Heart left ventricle (tissue), 16 donors: ENCODE measurements at regions not wholly inside any gene's neighbourhood (a gene's known extent, or its start where the extent isn't known, plus 50 kb on each side); places are given as distances from the start of the nearest gene placed in this dataset.

Experiments
- ATAC-seq, 4 donors: fragments of 200-7000 bp; cut with Tn5 transposase; one replicate each; pipeline ENCODE4 v1.9.1; 2020 to 2022; ENCODE audit warnings: moderate library complexity in 4 of 4, mild to moderate bottlenecking in 3 of 4, moderate number of reproducible peaks in 1 of 4
- DNase-seq, 5 donors: peaks; one replicate each; pipeline ENCODE4 v3.0.0-alpha.2; 2020
- H3K27ac ChIP-seq, 12 donors: fragments of 200-600 bp; sonication (generic) in 4 of 12; one replicate each; pipeline versions ENCODE4 v1.5.0 to v1.8.0; 2016 to 2022; ENCODE audit warnings: mild to moderate bottlenecking in 2 of 12
- H3K27me3 ChIP-seq, 9 donors: fragments of 200-600 bp; sonication (generic) in 2 of 9; one replicate each; pipeline versions ENCODE4 v1.5.1 to v1.8.0; 2016 to 2022; ENCODE audit warnings: mild to moderate bottlenecking in 3 of 9
- H3K36me3 ChIP-seq, 9 donors: fragments of 200-600 bp; sonication (generic) in 2 of 9; one replicate each; pipeline versions ENCODE4 v1.5.0 to v1.8.0; 2018 to 2022; ENCODE audit warnings: mild to moderate bottlenecking in 2 of 9
- H3K4me1 ChIP-seq, 12 donors: fragments of 200-600 bp; sonication (generic) in 4 of 12; one replicate each; pipeline versions ENCODE4 v1.5.0 to v1.8.0; 2016 to 2022; ENCODE audit warnings: mild to moderate bottlenecking in 3 of 12
- H3K4me3 ChIP-seq, 12 donors: fragments of 200-600 bp; sonication (generic) in 4 of 12; one replicate each; pipeline versions ENCODE4 v1.5.0 to v1.8.0; 2017 to 2022; ENCODE audit warnings: mild to moderate bottlenecking in 9 of 12, moderate library complexity in 4 of 12
- H3K9me3 ChIP-seq, 12 donors: fragments of 200-600 bp; sonication (generic) in 4 of 12; one replicate each; pipeline versions ENCODE4 v1.5.0 to v1.8.0; 2016 to 2022; ENCODE audit warnings: mild to moderate bottlenecking in 1 of 12
- POLR2A ChIP-seq, 2 donors: fragments of 450-650 bp; IDR thresholded peaks; one replicate each; pipeline ENCODE4 v1.6.1; 2017; ENCODE audit warnings: antibody characterized with exemption in 2 of 2, mild to moderate bottlenecking in 2 of 2, moderate library complexity in 2 of 2
- WGBS, 4 donors: extraction: QIAGEN DNeasy Blood & Tissue Kit in 2 of 4; methylation state at CpG; one replicate each; pipeline versions ENCODE4 v1.1.5 to v1.1.7; 2013 to 2018; 5-methylcytosine and 5-hydroxymethylcytosine counted together
- intact Hi-C, 10 donors: fragments of 100-400 bp; cut with DNase I; formaldehyde crosslinking; loops; one replicate each; pipeline versions ENCODE4 v1.11.1 to v1.14.2; 2022
- TF ChIP-seq, protein P1 (sequence below), 12 donors: fragments of 200-600 bp; sonication (generic) in 4 of 12; IDR thresholded peaks; one replicate each; pipeline versions ENCODE4 v1.5.0 to v1.8.0; 2018 to 2022; ENCODE audit warnings: antibody characterized with exemption in 12 of 12, mild to moderate bottlenecking in 5 of 12
- donor health status: ischemic (EF 13 %, LVEDD 7.1; RV severe dilation, severe dysfunction).
- donor health status: healthy with polysubstance abuse.
- donor health status: DM: no; HTN: yes; CAD: no.
- donor health status: DM: no; HTN: no; CAD: no.
- donor health status: ischemic (EF 25% LVEDD 6.9; RV normal size, moderate dysfunction).
- donor health status: ischemic (EF 25% LVEDD 5.7; RV mildly dilated, moderate dysfunction).
- donor health status: healthy.
- donor health status: DM: yes; HTN: yes; CAD: no.
- donor health status: ischemic (EF 35%, LVEDD 5.7; RV mildly dilated, moderate dysfunction).
- donor health status: nonischemic (EF 11% LVEDD 7.7; RV severe dilation, severe dysfunction).
- donor health status: DM: yes; HTN: yes; CAD: no.
- donor health status: PGD.
- donor health status: ischemic (EF 29% LVEDD 5.4; RV normal size, mild dysfunction).
- donor health status: nonischemic (EF 23%, LVEDD 6.1; RV moderate dilation, normal function).

DNA sequence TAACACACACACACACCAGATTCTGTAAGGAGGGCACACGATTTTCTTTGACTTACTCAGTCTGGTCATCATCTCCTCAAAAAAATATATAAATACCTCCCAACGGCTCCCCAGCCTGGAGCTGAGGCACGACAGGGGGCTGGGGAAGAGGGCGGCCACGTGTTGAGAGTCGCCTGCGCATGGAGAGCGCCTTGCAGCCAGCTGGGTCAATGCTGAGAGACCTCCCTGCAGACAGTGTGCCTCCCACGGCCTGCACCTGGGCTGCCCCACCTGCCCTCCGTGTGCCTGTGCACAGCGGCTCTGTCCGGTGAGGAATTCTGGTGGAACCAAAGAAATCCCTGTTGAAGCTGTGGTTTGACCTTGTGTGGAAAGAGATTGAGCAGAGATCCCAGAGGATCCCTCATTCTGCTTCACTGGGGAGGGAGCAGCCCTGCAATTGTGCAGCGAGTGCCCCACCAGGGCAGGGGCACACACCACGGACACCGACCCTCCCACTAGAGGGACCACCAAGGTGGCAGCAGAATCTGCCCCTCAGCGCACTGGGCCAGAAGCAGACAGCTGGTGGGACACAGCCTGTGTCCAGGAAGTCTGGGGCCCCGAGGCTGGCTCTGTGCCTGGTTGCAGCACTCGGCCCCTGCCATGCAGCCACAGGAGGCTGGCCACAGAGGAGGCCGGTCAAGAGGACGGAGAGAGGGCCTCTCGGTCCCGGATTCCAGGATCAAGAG lies 150.5 kb upstream of the PPP2R2D start:
- peaks cover 0 to 55% (median 11%) of the 10 kb centered on the region in 9 donors for H3K27me3 ChIP-seq
- DNase-seq (no peak), ATAC-seq (no peak)
- no peaks in the 10 kb centered on the region for H3K4me1 ChIP-seq
- 63 to 75% (median 70%) methylated on average over 20 to 22 of the region's 22 CpGs for WGBS, 4 donors
- H3K27ac ChIP-seq: no peak overlapping the region
- TF ChIP-seq, protein P1, sequence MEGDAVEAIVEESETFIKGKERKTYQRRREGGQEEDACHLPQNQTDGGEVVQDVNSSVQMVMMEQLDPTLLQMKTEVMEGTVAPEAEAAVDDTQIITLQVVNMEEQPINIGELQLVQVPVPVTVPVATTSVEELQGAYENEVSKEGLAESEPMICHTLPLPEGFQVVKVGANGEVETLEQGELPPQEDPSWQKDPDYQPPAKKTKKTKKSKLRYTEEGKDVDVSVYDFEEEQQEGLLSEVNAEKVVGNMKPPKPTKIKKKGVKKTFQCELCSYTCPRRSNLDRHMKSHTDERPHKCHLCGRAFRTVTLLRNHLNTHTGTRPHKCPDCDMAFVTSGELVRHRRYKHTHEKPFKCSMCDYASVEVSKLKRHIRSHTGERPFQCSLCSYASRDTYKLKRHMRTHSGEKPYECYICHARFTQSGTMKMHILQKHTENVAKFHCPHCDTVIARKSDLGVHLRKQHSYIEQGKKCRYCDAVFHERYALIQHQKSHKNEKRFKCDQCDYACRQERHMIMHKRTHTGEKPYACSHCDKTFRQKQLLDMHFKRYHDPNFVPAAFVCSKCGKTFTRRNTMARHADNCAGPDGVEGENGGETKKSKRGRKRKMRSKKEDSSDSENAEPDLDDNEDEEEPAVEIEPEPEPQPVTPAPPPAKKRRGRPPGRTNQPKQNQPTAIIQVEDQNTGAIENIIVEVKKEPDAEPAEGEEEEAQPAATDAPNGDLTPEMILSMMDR (IDR thresholded peaks at IDR 0.05): no peak
- no peak for TF ChIP-seq POLR2A (IDR thresholded peaks at IDR 0.05)
- no peaks in the 10 kb centered on the region for H3K9me3 ChIP-seq
- intact Hi-C loops: no loop called here
- no peaks in the 10 kb centered on the region for H3K36me3 ChIP-seq
- H3K4me3 ChIP-seq: no peak overlapping the region

DNA sequence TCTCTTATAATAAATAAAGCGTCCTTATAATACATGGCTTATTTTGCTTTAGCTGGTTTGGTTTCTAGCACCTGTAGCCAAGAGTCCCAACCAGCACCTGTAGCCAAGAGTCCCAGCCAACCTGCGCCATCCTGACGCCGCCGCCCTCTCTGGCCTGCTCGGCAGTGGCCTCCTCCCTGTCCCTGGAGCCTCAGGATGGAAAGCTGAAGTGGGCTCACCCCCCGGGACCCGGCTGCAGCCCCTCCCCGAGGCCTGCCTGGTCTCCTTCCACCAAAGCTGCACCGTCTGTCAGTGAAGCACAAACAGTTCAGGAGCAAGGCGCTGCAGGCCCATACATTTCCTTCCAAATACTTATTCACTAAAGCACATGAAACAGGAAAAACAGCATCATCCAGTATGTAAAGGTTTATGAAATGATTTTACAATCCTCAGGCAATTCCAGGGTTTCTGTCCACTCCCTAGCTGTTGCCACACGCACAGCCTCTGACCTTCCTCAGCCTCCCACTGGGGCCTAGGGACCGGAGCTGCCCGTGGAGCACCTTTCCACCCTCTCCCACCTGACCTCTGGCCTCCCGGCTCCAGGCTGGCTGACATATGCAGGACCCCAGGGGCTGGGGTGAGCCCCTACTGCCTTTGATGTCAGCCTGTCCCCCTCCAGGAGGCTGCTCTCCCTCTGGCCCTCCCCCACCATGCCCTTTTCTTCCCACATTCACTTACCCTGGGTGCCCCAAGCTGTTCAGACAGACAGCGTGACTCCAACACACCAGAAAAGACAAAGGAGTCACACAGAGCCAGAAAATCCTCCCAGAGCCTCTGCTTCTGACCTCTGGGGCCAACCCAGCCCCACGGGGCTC lies 149.6 kb upstream of the PPP2R2D start:
- Histone ChIP-seq H3K4me3 (no peak overlapping the region), H3K27me3 (peaks cover 0 to 51% (median 11%) of the 10 kb centered on the region in 9 donors), H3K9me3 (no peaks in the 10 kb centered on the region), H3K4me1 (no peaks in the 10 kb centered on the region), H3K27ac (no peak overlapping the region), H3K36me3 (no peaks in the 10 kb centered on the region)
- ATAC-seq (no peak), DNase-seq (no peak)
- intact Hi-C loops: no loop called here
- WGBS, 4 donors: 69 to 74% (median 70%) methylated on average over 17 of the region's 17 CpGs
- TF ChIP-seq, protein P1 (IDR thresholded peaks at IDR 0.05): no peak
- TF ChIP-seq POLR2A (IDR thresholded peaks at IDR 0.05): no peak

DNA sequence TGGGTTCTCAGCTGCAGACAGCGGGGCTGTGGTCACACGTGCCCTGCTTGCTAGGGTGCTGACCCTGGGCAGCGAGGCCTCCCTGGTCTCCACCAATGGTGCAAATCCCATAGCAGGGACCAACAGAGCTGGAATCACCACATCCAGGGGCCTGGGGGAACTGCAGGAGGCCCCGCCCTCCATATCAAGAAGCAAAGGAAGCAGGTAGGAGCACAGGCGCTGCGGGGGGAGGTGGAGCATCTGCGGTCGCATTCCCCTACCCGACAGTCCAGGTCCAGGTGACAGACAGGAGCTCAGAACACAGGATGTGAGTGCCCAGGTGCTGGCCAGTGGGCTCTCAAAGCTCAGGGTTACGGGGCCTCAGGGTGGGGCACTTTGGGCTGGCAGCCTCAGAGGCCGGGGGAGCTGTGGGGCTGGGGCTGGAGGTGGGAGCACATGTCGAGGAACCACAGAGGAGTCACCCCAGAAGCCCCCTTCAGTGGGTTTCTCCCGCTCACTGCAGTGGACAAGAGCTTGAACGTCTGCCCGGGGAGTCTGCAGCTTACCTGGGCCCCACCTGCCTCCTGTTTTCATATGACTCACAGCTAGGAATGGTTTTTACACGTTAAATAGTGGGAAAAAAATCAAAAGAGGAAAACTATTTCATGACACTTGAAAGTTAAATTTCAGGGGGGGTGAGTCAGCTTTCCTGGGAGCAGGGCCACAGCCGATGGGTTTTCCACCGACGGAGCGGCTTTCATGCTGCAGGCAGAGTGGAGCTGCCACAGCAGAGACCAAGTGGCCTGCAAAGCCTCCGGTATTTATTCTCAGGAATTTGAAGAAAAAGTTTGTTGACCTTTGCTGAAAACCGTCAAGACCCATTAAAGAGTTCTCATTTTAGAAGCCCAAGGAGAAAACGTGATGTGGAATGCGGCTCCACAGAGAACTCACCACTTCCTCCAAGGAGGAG lies 148.7 kb upstream of the PPP2R2D start:
- DNase-seq (no peak), ATAC-seq (no peak)
- H3K4me3 ChIP-seq: no peak overlapping the region
- no peaks in the 10 kb centered on the region for H3K36me3 ChIP-seq
- no peaks in the 10 kb centered on the region for H3K4me1 ChIP-seq
- intact Hi-C loops: no loop called here
- TF ChIP-seq POLR2A (IDR thresholded peaks at IDR 0.05): no peak
- TF ChIP-seq, protein P1 (IDR thresholded peaks at IDR 0.05): no peak
- H3K27me3 ChIP-seq: peaks cover 0 to 49% (median 11%) of the 10 kb centered on the region in 9 donors
- H3K27ac ChIP-seq: no peak overlapping the region
- no peaks in the 10 kb centered on the region for H3K9me3 ChIP-seq
- WGBS, 4 donors: 70 to 80% (median 73%) methylated on average over 17 to 24 of the region's 24 CpGs
